ENCODE measurements at regions not wholly inside any gene's neighbourhood (a gene's known extent, or its start where the extent isn't known, plus 50 kb on each side); places are given as distances from the start of the nearest gene placed in this dataset.

DNA sequence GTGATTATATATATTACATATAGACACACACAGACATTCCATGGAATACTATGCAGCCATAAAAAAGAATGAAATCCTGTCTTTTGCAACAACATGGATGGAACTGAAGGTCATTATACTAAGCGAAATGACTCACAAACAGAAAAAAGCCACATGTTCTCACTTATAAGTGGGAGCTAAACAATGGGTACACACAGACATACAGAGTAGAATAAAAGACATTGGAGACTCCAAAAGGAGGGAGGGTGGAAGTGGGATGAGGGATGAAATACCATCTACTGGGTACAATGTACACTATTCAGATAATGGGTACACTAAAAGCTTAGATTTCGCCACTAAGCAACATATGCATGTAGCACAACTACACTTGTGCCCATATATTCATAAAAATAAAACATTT, 170.0 kb upstream of the RGMB start:
- TF ChIP-seq, protein P1, sequence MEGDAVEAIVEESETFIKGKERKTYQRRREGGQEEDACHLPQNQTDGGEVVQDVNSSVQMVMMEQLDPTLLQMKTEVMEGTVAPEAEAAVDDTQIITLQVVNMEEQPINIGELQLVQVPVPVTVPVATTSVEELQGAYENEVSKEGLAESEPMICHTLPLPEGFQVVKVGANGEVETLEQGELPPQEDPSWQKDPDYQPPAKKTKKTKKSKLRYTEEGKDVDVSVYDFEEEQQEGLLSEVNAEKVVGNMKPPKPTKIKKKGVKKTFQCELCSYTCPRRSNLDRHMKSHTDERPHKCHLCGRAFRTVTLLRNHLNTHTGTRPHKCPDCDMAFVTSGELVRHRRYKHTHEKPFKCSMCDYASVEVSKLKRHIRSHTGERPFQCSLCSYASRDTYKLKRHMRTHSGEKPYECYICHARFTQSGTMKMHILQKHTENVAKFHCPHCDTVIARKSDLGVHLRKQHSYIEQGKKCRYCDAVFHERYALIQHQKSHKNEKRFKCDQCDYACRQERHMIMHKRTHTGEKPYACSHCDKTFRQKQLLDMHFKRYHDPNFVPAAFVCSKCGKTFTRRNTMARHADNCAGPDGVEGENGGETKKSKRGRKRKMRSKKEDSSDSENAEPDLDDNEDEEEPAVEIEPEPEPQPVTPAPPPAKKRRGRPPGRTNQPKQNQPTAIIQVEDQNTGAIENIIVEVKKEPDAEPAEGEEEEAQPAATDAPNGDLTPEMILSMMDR (conservative IDR thresholded peaks at IDR 0.05; ENCODE audit: low read depth, low read length): no peak

DNA sequence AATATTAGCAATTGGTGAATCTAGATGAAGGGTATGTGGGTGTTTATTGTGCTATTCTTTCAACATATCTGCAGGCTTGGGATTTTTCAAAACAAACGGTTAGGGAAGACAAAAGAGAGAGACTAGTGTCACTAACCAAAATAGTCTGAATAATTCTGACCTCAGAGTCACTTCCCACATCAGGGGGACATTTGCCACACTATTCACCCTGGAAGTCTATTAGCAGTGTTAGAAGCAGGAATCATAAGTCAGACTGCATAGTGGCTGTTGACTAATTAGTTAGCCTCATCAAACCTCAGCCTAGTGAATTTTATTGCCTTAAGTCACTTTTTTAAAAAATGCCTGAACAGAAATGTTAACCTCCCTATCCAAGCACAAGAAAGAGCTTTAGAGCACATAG, 169.2 kb upstream of the RGMB start:
- DNase-seq (ENCODE audit: low read depth): no peak
- TF ChIP-seq, protein P1 (conservative IDR thresholded peaks at IDR 0.05; ENCODE audit: low read depth, low read length): no peak

More for the DNA sequence above, 170.0 kb upstream of the RGMB start:
- H3K4me3 ChIP-seq (ENCODE audit: low read length): no peak overlapping the region
- no peak for DNase-seq (ENCODE audit: low read depth)

DNA sequence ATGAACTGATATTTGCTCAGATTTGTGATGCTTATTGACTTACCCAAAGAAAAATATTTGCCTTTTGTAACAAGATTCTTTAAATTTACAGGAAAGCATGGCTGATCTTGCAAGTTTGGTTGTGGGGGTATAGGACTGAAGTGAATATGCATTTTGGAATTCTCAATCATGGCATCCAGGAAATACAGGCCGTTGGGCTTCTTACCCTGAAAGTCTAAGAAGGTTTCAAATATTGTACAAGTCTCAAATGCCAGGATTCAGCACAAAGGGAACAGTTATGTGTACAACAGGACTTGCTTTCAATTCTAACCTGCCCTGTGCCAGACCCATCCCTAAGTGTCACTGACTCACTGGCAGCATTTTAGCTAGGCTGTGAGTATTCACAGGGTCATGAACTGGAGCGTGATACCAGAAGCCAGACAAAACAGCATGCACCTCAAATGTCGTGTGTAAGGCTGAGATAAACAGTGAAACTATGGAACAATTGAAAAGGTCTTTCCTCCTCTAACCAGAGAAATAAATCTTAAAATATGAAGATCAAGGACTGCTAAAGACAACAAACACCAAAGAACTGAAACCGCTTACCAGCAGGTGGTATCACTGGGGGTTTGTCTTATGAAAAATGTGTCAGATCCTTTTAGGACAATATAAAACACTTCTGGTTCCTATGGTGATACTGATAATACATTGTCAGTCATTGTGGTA, 168.6 kb upstream of the RGMB start:
- no peak for DNase-seq (ENCODE audit: low read depth)
- no peak overlapping the region for H3K4me3 ChIP-seq (ENCODE audit: low read length)
- TF ChIP-seq, protein P1 (conservative IDR thresholded peaks at IDR 0.05; ENCODE audit: low read depth, low read length): no peak

More for the DNA sequence above, 169.2 kb upstream of the RGMB start:
- H3K4me3 ChIP-seq (ENCODE audit: low read length): no peak overlapping the region

DNA sequence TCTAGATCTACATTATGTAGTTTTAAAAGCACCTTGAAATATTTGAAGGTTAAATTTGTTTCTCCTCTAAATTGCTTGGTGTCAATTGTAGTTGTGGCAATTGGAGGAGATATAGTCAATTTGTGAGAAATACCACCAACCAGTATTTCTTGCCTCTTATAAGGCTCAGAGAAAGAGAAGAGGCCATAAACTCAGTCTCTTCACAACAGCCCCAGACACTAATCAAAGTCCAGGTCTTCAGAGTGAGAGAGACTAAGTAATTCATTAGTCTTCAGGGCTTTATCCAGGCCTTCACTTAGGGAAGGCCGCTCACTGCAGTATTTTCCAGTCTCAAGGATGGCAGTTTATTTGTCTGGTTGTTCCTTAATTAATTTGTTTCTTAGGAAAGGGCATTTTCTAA, 168.0 kb upstream of the RGMB start:
- no peak overlapping the region for H3K4me3 ChIP-seq (ENCODE audit: low read length)
- TF ChIP-seq, protein P1 (conservative IDR thresholded peaks at IDR 0.05; ENCODE audit: low read depth, low read length): no peak
- no peak for DNase-seq (ENCODE audit: low read depth)

DNA sequence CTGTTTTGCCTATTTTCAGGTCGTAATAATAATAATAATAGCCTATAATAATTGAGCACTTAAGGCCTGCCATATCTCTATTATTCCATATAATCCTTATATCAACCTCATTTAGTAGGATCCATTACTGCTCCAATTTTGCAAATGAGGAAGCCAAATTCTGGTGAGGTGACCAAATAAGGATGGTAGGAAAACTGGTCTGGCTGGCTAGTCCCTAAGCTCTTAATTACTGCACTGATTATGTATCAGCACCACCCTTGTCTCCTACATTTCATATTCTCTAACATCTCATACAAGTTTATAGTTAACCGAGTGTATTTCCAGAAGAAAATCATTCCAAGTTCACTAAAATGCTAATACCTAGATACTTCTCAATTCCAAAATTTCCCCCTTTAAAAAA, 166.5 kb upstream of the RGMB start:
- DNase-seq (ENCODE audit: low read depth): no peak
- H3K4me3 ChIP-seq (ENCODE audit: low read length): no peak overlapping the region
- TF ChIP-seq, protein P1 (conservative IDR thresholded peaks at IDR 0.05; ENCODE audit: low read depth, low read length): no peak

DNA sequence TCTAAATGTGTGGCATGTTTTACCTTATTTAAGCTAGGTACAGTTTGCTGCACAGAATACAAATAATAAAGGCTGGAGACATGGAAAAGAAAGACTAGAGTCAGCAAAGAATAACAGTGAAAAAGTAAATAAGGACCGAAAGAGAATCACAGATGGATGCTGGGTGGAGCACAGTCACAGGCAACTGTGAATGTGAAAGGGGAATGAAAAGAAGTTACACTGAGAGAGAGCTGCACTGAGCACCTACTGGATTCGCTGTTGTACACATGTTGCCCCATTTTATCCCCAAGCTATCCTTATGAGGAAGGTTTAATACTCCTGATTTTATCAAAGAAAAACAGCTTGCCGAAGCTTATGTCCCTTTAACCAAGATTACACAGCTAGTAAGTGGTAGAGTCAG, 165.4 kb upstream of the RGMB start:
- no peak for DNase-seq (ENCODE audit: low read depth)
- no peak overlapping the region for H3K4me3 ChIP-seq (ENCODE audit: low read length)
- TF ChIP-seq, protein P1 (conservative IDR thresholded peaks at IDR 0.05; ENCODE audit: low read depth, low read length): no peak

DNA sequence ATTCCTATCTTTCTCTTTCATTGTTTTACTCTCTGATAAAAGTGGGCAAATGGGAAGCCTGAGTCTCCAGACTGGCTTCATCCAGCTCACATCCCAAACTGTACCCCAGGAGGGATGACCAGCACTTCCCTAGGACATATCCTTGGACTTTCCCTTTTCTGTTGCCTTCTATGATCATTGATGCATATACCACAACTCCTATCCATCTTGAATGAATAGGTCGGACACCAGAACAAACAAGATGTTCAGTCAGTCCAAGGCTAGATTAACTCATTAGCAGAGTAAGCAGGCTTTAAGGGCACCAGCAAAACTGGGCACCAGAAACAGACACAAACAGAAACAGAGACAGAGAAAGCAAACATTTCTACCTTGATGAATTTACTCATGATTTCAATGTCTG, 159.1 kb upstream of the RGMB start:
- DNase-seq (ENCODE audit: low read depth): no peak
- no peak overlapping the region for H3K4me3 ChIP-seq (ENCODE audit: low read length)
- TF ChIP-seq, protein P1 (conservative IDR thresholded peaks at IDR 0.05; ENCODE audit: low read depth, low read length): no peak

Measured in retinal pigment epithelial cell (primary cell).